HG03135 (cell line): ENCODE measurements at regions not wholly inside any gene's neighbourhood (a gene's known extent, or its start where the extent isn't known, plus 50 kb on each side); places are given as distances from the start of the nearest gene placed in this dataset.

Experiments
- ATAC-seq: cut with Tn5 transposase; IDR thresholded peaks from one replicate; pipeline ENCODE4 v1.9.1; 2021; ENCODE audit warnings: mild to moderate bottlenecking, moderate library complexity; ENCODE audit not compliant: unreplicated experiment

DNA sequence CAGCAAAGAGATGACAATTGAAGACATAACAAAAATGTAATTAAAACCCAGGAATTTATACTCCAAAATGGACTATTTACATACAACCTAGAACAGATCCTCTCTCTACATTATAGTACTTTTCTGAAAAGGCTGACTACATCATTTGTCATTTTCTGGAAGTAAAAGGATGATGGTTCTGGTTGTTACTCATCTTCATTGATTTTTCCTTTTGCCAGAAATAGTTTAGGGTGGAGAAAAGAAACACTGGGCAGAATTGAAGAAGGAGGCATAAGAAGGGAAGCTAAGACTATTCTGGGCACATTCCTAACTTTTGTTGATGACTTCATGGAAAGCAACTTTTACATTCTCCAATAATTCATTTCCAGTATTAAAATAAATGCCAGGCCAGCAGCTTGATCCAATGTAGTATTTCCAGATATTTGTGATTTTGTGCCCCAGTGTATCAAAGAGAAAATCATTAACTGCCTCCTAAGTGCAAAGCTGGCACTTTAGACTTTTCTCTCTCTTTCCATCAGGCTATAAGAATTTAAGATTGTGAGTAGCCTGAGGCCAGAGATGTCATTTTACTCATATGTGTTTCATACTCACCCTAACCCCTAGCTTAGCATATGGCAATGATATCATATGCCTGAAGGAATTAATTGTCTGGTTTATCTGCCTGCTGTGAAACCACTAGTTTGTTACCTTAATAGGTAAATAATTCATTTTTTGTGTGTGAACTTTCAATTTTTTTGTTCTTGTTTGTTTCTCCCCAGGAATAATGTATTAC, 369.5 kb upstream of the LYPLAL1 start:
- no peak for ATAC-seq

- ATAC-seq: no peak
Measured at GRCh38 chr1:218809061-218809460, 364.6 kb upstream of the LYPLAL1 start.

DNA sequence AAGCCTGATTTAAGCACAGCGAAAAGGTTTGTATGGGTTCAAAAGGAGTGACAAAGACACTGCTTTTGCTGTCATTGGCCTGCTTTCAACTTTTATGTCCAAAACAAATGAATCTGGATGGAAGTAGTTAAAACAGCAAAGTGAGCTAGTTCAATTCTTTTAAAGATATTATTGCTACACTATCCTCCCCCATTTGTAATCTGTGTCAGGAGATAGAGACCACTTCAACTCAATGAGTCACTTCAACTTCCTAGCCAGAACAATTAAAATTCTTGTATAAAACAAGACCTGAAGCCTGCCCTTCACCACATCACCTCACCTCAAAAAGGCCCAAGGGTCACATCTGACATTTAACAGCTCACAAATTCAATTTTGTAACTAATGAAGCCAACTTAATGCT, 364.1 kb upstream of the LYPLAL1 start:
- ATAC-seq: no peak

DNA sequence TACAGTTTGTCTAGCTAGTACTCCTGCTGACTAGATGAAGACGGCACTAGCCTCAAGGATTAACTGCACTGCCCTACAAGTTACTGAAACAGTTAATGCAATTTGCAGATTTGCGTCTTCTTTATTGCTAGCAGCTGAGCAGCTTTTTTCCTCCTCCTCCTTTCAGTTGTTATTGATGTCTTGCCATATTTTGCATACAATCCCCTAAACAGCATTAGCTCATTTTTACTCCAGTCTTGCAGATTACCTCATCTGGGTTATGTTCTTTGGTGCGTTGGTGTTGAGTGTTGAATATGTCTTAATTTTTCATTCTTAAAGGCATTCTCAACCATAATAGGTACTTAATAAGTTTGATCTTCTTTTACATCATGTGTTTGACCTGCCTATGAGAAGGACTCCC, 363.4 kb upstream of the LYPLAL1 start:
- no peak for ATAC-seq

DNA sequence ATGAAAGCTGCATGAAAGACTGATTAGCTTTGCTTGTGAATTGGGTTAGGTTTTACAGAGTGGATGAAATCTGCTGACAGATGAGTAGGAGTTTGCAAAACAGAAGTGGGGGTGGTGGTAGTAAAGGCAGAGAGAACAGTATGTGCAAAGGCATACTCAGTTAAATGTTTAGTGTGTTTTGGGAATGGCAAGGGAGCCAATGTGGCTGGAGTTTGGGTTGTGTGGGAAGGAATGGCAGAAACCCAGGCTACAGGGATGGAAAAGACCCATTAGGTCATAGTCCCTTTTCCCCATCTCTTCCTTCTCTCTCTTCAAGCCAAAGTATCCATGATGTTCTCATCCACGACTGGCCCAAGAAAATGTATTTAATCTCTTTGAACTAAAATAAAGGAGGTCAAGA, 362.2 kb upstream of the LYPLAL1 start:
- no peak for ATAC-seq

DNA sequence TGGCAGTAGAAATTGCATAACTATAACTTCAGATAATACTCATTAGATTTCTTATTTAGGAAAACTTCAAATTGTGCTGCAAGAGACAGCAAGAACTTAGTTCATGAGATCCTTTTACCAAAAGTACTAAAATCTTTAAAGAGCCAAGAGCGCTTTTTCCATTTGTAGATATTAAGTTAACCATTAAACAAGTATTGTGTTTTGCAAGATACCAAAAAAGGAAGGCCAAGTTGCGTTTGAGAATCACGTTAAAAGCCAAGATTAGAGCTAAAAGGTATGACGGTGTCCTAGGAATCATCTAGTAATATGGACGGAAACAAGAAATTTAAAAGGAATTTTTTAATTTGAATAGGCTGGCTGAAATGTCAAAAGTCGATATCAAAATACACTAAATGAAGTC, 361.3 kb upstream of the LYPLAL1 start:
- no peak for ATAC-seq

GRCh38 chr1:218813237-218813636, 360.4 kb upstream of the LYPLAL1 start:
- no peak for ATAC-seq

- no peak for ATAC-seq
Measured at GRCh38 chr1:218815076-218815475, 358.6 kb upstream of the LYPLAL1 start.

DNA sequence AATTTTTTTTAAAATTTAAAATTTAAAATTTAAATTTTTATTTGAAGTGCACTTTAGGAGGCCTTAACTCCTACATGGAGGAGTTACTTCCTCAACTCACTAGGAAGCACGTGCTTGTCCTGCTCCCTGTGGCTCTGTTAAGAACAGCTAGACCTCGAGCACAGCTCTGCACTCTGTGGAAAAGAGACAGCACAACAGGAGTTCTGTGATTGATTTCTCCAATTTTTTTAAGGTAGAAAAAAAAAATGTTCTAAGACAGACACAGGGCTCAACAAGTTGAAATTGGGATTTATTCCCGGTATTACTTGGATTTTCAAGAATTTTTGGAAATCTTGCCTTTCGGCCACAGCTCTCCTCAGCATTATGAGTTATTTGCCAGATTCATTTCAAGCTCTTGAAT, 356.6 kb upstream of the LYPLAL1 start:
- ATAC-seq: no peak

- no peak for ATAC-seq
Measured at GRCh38 chr1:218817691-218818465, 355.8 kb upstream of the LYPLAL1 start.

DNA sequence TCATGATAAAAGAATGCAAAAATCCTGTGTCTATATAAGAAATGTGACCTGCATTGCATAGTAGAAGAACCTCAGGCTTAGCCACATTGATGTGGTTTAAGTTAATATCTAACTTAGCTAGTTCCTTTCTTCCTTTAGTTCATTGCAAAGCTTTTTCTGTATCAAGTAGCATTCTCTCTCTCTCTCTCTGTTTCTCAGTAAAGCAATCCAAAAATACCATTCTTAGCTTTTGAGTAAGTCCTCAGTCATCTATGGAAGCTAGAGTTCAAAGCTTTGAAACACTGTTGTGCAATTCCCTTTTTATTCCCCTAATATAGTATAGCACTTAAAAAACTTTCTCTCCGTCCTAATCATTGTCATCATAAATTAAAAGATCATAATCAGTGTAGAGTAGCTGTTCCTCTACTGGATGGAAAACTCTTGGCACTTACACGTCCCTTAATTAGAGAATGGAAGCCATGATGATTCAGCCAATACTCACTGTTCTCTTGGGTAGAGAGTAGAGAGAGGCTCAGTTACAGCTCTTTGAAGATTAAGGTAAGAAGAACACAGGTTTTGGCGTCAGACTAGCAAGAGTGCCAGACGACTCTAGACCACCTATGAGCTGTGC, 350.3 kb upstream of the LYPLAL1 start:
- no peak for ATAC-seq

DNA sequence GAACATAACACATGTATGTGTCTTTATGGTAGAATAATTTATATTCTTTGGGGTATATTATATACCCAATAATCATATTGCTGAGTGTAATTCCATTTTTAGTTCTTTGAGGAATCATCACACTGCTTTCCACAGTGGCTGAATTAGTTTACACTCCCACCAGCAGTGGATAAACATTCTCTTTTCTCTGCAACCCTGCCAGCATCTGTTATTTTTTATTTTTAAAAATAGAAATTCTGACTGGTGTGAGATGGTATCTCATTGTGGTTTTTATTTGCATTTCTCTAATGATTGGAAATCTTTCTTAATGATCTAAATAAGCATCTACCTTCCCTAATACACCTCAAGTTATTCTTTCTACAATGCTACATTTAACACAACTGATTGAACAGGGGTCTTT, 346.2 kb upstream of the LYPLAL1 start:
- ATAC-seq: no peak

DNA sequence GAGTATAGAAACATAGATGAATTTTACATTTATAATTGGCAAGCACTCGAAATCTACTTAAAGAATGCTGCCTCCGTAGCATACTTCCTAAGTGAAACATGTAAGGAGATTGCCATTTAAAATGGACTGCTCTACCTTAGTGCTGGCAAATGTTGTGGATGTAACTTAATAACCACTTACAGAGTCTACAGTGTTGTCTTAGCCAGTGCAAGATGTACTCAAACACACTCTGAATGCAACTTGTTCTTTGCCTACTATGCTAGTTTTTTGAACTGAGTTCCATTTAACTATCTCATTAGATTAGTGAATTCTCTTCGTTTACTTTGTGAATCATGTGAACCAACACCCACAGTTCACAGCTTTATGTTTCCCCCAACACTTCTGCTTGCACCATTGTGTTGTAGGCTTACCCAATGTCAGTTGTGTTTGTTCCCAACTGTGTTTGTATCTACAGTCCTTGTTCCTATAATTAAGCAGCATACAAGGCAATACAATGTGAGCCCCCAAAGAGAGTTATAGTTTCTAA, 345.5 kb upstream of the LYPLAL1 start:
- no peak for ATAC-seq

- no peak for ATAC-seq
Measured at GRCh38 chr1:218829097-218829496, 344.6 kb upstream of the LYPLAL1 start.

DNA sequence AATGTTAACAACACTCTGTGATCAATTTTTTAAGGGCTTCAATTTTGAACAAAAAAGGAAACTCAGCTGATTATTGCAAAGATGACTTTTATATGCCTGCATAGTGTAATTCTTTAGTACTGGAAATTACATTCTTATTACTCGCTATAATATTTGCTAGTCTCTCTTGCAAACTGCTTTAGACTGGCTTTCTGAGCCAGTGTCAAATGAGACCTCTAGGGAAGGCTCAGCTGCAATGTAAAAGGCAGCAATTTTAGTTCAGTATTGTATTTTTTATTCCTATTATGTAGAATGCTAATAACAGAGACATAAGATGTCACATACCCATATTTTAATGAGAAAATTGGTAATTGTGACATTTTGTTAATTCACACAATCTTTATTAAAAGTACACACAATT, 338.1 kb upstream of the LYPLAL1 start:
- no peak for ATAC-seq

GRCh38 chr1:218836264-218836663, 337.4 kb upstream of the LYPLAL1 start:
- ATAC-seq: no peak

DNA sequence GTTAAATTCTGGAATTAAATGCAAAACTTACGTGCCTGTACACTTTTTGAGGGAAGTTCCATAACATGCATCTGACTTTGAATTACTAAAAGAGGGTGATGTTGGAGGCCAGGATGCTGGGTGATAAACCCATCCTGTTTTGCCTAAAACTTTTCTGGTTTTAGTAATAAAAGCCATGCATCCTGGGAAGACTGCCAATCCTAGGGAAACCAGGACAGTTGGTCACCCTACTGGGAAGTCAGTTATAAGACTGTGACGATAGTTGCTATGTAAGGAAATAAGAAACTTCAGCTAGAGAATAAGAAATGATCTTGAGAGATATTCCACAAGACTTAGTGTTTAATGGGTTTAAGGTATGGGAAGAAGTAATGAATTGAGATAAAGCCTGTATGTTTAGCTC, 336.6 kb upstream of the LYPLAL1 start:
- ATAC-seq: no peak

GRCh38 chr1:218845589-218845988, 328.1 kb upstream of the LYPLAL1 start:
- ATAC-seq: no peak

DNA sequence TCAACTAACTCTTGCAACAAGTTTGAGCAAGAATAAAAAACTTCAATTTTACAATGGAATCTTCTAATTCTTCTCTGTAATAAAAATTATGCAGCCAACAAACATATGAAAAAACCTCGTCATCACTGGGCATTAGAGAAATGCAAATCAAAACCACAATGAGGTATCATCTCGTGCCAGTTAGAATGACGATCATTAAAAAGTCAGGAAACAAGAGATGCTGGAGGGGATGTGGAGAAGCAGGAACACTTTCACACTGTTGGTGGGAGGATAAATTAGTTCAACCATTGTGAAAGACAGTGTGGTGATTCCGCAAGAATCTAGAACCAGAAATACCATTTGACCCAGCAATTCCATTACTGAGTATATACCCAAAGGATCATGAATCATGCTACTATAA, 327.5 kb upstream of the LYPLAL1 start:
- no peak for ATAC-seq

DNA sequence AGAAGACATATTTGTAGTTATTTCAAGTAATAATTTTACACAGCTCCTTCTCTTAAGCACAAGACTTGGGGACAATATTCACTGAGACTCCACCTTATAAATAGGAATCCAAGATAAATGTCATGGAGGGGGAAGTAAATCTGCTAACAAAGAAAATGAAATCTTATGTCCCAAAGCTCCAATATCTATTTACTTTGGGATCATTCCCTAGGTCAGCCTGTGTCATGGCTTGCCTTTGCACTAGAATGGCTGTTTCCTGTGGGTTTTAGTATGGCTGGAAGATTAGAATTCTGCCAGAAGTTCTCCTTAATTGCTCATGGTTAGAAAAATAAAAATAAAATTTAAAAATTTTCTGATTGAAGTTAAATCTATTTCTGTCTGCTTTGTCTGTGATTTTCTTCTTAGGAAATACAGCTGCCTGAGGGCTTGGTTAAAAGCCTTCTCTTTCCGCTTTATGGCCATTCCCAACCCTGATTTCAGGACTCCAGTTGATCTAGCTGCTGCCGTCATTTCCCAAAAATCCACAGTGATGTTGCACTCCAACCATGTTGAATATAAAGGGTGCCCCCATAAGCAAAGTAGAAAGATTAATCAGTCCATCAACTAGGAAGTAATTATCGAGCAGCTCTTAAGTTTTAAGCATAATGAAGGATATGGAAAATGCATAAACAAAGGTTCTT, 326.4 kb upstream of the LYPLAL1 start:
- ATAC-seq: no peak

GRCh38 chr1:218848009-218848408, 325.7 kb upstream of the LYPLAL1 start:
- no peak for ATAC-seq
